CD1c-positive myeloid dendritic cell (primary cell): ENCODE measurements at regions not wholly inside any gene's neighbourhood (a gene's known extent, or its start where the extent isn't known, plus 50 kb on each side); places are given as distances from the start of the nearest gene placed in this dataset.

Experiments
- DNase-seq: peaks from one replicate; pipeline ENCODE4 v3.0.0-alpha.2; 2016; ENCODE audit errors: extremely low spot score

GRCh38 chr2:217625557-217626169 lies 377.1 kb downstream of the TNS1 start:
- no peak for DNase-seq

DNA sequence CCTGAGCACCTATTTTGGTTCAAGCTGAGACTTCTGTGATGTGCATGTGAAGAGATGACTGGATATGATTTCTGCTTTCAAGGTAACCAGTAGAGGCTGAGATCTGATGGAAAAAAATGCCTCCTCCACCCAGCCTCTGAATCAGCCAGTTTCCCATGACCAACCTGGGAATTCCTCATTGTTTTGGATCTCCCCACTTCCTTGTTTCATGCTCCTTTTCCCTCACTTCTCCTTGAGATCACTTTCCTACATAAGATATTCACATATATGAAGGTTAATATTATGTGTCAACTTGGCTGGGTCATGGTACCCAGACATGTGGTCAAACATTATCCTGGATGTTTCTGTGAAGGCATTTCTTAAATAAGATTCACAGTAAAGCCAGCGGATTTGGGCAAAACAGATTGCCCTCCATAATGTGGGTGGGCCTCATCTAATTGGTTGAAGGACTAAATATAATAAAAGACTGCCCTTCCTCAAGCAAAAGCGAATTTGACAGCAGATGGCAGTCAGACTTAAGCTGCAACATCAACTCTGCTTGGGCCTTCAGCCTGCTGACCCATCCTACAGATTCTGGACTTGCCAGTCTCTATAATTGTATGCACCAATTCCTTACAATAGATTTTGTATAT lies 379.4 kb downstream of the TNS1 start:
- no peak for DNase-seq

DNA sequence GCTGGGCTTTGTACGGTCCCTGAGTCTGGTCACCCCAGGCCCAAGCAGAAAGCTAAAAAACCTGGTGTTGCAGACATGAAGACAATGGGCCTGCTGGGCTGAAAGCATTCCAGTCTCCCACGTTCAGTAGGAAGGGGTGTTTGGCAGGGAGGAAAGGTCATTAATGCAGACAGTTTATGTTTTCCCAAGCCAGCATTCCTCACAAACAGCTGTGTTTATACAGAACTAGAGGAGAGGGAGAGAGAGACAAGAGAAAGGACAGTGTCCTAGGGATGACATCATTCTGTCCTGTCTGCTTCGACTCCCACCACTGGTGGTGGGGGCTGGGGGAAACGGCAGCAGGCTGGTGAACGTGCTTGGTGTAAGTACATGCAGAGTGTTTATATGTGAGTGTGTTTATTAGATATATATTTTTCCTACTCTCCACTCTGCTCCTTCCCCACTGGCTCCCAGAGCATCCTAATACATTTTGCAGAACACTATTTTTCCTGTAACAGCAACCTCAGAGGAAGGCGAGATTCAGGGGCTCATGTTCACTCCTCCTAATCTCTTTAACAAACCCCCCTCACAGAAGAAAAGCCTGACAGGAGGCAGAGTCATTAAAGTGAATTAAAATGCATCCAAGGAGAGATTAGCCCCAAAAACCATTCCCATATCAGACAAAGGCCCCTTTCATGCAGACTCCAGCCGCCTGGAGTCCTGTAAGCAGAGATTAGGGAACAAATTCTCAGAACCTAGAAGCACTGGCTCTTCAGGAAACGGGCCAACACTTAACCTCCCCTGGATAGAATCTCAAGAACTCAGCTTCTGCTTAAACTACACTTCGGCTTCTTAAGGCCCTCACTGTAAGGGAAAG lies 380.4 kb downstream of the TNS1 start:
- DNase-seq = no peak

DNA sequence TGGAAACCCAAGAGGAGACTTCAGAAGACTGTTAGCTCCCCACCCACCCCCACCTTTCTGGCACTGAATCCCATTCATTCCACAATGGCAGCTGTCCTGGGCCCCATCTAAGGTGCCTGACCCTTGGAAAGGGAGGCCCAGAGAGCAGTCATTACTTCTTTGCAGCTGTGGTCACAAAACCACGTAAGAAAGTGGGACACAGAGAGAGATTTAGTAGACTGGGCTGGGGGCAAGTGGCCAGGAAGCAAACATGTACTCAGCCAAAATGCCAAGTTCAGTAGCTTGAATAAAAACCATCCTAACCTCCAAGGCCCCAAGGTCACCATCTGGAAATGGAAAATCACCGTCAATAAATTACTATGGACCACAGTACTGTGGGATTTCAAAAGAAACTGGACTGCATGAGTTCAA lies 381.4 kb downstream of the TNS1 start:
- no peak for DNase-seq

DNA sequence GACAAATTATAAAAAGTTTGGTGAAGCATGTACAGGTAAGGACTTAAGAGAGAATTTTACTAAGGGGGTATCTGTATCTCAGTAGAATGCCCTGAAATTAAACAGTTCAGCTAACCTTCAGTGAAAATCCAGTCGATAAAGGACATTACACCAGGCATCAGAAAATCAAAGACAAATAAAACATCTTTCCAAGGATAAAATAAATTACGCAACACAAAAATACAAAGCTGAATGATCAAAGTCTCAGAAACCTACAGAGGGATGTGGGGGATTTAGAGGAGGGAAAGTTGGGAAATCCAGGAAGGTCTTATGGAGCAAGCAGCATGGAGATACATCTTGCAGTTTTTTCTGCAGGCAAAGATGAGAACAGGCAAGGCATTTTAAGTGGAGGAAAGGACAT lies 384.1 kb downstream of the TNS1 start:
- DNase-seq = no peak

DNA sequence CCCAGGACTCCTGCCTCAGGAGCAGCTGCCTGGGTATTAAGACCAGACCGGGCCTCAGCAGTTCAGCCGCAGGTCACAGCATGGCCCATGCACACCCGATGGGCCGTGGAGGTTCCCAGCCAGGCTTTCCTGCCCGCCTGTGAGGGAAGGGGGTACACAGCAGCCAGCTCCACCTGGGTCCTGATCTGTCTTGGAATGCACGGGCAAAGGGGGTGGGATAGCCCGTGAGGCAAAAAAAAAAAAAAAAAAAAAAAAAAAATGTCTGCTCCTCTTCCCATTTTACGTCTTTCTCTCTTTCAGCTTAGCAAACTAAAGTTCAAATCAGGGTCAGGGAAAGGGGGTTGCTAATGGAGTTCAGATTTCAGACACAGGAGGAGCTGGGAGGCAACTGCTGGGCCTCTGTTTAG lies 385.2 kb downstream of the TNS1 start:
- DNase-seq = no peak

GRCh38 chr2:217616936-217617335 lies 385.9 kb downstream of the TNS1 start:
- DNase-seq = no peak

DNA sequence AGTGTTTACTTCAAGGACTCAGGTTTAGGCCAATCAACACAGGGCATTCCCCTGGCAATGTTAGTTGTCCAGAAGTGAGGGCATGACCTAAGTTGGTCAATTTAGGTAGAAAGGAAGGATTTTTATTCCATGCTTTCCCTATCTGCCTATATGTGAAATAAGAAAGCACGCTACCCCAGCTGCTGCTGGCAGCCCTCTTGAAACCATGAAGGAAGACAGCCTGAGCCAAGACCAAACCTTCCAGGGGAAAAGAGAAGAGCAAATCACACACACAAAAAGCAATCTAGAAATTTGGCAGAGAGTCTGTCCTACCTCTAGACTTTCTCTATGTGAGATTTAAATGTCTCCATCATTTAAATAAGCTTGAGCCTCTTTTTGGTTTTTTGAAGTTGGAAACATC lies 387.6 kb downstream of the TNS1 start:
- DNase-seq = no peak

- DNase-seq = no peak
Measured at GRCh38 chr2:217614498-217614897, 388.3 kb downstream of the TNS1 start.

DNA sequence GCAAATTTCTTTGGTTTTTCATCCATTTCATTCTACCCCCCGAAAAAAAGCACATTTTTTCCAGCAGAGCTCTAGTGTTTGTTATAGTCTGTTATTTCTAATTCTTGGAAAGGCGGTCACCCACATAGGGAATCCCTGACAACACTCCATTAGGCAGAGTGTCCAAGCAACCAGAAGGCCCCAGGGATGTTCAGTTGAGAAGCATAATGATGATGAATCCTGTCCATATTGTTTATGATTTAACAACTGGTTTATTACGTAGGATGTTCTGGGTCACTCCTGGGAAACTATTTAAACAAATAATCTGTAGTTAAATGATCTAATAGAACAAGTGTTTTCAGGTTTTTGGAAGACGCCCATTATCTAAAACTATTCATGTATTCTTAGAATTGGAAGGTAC lies 388.7 kb downstream of the TNS1 start:
- no peak for DNase-seq

GRCh38 chr2:217612920-217613319 lies 389.9 kb downstream of the TNS1 start:
- no peak for DNase-seq

DNA sequence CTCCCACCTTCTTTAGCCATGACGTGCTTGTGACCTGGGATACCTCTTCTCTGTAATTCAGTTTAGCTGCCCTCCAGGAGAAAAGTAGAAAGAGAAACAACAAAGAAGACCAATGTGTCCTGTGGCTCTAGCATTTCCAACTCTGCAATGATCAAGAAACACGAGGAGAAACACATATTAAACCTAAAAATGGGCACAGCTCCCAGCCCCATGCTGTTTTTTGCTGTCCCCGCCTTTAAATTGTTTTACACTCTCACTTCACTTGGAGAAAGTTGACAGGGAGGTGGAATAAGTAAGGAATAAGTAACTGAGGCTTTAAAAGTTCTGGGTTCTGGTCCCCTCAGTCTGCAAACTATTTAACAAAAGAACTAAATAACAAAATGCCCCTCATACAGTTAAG lies 390.6 kb downstream of the TNS1 start:
- DNase-seq = no peak

DNA sequence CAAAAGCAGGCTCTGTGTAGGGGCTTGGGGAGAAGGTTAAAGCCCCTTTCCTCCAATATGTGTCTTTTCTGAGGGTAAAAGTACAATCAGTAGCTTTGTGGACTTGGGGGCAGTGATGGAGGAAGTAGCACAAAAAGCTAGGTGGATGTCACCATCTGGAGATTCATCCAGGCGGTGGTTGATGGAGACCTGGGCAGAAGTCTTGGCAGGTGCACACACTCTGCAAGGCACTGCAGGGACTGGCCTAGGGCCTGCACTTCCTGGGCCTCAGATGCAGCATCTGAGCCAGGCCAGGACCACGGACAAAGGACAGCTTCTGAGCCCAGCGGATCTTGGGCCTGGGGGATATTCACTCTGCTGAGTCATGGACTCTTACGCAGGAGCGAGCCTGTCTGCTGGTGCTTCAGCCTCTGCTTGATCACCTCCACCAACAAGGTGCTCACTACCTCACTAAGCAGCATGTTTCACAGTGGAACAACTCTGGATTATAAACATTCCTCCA lies 391.1 kb downstream of the TNS1 start:
- no peak for DNase-seq

DNA sequence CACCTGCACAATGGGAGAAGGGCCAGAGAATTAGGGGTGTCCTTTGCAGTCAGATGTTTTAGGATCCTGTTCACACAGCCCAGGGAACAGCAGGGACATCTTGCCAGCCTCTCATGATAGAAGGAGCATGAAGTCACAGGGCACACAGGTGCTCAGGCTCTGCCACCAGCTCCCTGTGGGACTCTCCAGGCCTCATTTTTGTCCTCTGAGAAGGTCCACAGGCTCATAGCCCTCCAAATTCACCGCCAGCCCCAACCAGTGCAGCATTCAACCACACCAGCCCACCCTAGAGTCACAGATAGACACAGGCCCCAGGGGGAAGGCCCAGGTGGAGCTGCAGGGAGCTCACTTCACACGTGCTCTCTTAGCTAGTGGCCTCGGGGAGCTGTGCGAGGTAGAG lies 391.7 kb downstream of the TNS1 start:
- DNase-seq = no peak

GRCh38 chr2:217610401-217610814 lies 392.4 kb downstream of the TNS1 start:
- no peak for DNase-seq

- no peak for DNase-seq
Measured at GRCh38 chr2:217609952-217610351, 392.8 kb downstream of the TNS1 start.

- DNase-seq = no peak
Measured at GRCh38 chr2:217606296-217606695, 396.5 kb downstream of the TNS1 start.

- no peak for DNase-seq
Measured at GRCh38 chr2:217604527-217605194, 398.1 kb downstream of the TNS1 start.

GRCh38 chr2:217601601-217602000 lies 401.2 kb downstream of the TNS1 start:
- no peak for DNase-seq

GRCh38 chr2:217599906-217600305 lies 402.9 kb downstream of the TNS1 start:
- DNase-seq = no peak

GRCh38 chr2:217597681-217598080 lies 405.1 kb downstream of the TNS1 start:
- DNase-seq = no peak

- DNase-seq = no peak
Measured at GRCh38 chr2:217597145-217597544, 405.6 kb downstream of the TNS1 start.
